Fibroblast of villous mesenchyme (primary cell): ENCODE measurements at regions not wholly inside any gene's neighbourhood (a gene's known extent, or its start where the extent isn't known, plus 50 kb on each side); places are given as distances from the start of the nearest gene placed in this dataset.
"Not testable (repeated sequence)": the region's sequence is repeated elsewhere in the genome, so short reads cannot be mapped to it uniquely, and the experiment has no call there.

Experiments used
- DNase-seq: peaks from one replicate; pipeline ENCODE4 v3.0.0-alpha.2; 2010; ENCODE audit warnings: low read depth
- H3K4me3 ChIP-seq: 2 replicates; pipeline ENCODE4 v1.5.1; 2011; ENCODE audit warnings: low read depth, mild to moderate bottlenecking, low read length
- CTCF ChIP-seq: IDR thresholded peaks from 2 replicates; pipeline ENCODE4 v1.5.1; 2012; ENCODE audit warnings: low read depth, mild to moderate bottlenecking, low read length; ENCODE audit not compliant: insufficient read depth

- H3K4me3 ChIP-seq, result no peak overlapping the region
- DNase-seq, result no peak
- TF ChIP-seq CTCF, result no peak
Measured at GRCh38 chr3:5899014-5899761, 711.7 kb downstream of the EDEM1 start.

- DNase-seq, result no peak
- no peak for TF ChIP-seq CTCF
- no peak overlapping the region for H3K4me3 ChIP-seq
Measured at GRCh38 chr3:5917932-5918331, 730.4 kb downstream of the EDEM1 start.

DNA sequence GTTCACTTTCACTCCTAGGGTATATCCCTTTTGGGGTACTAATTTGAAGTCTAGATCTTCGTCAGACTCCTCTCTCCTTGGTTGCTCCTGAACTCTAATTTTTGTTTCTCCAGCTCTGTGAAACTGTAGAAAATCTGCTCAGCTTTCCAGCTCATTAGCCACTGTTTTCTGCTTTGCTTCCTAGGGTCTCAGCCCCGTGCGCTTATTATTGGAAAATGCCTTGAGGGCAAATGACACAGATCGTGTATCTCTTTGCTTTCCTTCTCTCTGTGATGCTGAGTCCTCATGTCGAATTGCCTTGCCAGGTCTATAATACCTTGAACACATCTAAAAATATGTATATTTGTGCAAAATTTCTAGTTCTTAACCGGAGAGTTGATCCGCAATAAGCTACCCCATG is 731.1 kb downstream of the EDEM1 start:
- no peak for DNase-seq
- TF ChIP-seq CTCF, result no peak
- no peak overlapping the region for H3K4me3 ChIP-seq

DNA sequence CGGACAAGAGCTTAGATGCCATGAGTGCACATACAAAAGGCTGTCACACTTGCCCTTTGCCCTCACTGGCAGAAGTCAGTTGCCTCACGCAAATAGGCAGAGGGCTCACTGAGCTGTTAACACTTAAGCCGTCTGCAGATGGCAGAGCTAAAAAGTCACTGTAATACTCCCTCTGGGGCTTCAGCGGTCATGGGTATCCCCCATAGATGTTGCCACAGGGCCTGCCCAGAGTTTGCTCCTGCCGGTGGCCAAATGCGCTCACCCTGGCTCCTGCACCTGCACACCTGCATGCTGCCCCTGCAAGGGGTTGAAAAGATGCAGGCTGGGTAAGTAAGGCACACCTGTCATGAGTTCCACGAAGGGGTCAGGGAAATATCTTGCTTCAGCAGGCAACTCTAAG is 741.5 kb downstream of the EDEM1 start:
- TF ChIP-seq CTCF, result no peak
- no peak overlapping the region for H3K4me3 ChIP-seq
- DNase-seq, result no peak

- not testable (repeated sequence) for DNase-seq, H3K4me3 ChIP-seq
Measured at GRCh38 chr3:5944061-5944460, 756.6 kb downstream of the EDEM1 start.

- no peak for DNase-seq
- TF ChIP-seq CTCF, result no peak
- H3K4me3 ChIP-seq, result no peak overlapping the region
Measured at GRCh38 chr3:5948084-5948483, 760.6 kb downstream of the EDEM1 start.

- no peak for TF ChIP-seq CTCF
Measured at GRCh38 chr3:5951026-5951425, 763.5 kb downstream of the EDEM1 start.

More at GRCh38 chr3:5951026-5951425, 763.5 kb downstream of the EDEM1 start:
- no peak for DNase-seq
- no peak overlapping the region for H3K4me3 ChIP-seq
